ENCODE measurements at regions not wholly inside any gene's neighbourhood (a gene's known extent, or its start where the extent isn't known, plus 50 kb on each side); places are given as distances from the start of the nearest gene placed in this dataset.

DNA sequence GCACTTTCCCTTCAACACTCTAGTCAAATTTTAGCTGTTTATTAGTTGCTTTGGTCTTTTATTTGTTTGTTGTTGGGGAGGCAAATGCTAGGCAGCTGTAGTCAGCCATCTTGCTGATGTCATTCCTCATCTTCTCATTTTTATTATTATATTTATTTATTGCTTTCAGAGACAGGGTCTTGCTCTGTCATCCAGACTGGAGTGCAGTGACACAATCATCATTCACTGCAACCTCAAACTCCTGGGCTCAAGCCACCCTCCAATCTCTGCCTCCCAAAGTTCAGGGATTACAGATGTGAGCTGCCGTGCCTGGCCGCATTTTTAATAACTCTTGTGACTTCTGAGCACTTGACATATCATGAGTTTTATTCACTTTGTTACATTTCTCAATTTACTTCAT, 441.4 kb downstream of the DIPK2A start:
- no peaks in the 10 kb centered on the region for H3K27me3 ChIP-seq (ENCODE audit: insufficient read depth, low read length)
- H2BK120ac ChIP-seq (ENCODE audit: low read depth, low read length, poor library complexity, severe bottlenecking) = no peak overlapping the region
- H3K56ac ChIP-seq (ENCODE audit: insufficient read length, low read depth, low read length) = no peak overlapping the region
- H4K5ac ChIP-seq (ENCODE audit: insufficient read length, low read depth, low read length) = no peak overlapping the region
- WGBS (ENCODE audit: extremely low coverage, insufficient read length, low lambda C conversion rate) = no CpG with 5 or more reads among the region's 2 CpGs
- no peak overlapping the region for H2BK12ac ChIP-seq (ENCODE audit: insufficient read length, low read depth, low read length)
- H2BK15ac ChIP-seq (ENCODE audit: low read depth, low read length) = no peak overlapping the region
- TF ChIP-seq, protein P1, sequence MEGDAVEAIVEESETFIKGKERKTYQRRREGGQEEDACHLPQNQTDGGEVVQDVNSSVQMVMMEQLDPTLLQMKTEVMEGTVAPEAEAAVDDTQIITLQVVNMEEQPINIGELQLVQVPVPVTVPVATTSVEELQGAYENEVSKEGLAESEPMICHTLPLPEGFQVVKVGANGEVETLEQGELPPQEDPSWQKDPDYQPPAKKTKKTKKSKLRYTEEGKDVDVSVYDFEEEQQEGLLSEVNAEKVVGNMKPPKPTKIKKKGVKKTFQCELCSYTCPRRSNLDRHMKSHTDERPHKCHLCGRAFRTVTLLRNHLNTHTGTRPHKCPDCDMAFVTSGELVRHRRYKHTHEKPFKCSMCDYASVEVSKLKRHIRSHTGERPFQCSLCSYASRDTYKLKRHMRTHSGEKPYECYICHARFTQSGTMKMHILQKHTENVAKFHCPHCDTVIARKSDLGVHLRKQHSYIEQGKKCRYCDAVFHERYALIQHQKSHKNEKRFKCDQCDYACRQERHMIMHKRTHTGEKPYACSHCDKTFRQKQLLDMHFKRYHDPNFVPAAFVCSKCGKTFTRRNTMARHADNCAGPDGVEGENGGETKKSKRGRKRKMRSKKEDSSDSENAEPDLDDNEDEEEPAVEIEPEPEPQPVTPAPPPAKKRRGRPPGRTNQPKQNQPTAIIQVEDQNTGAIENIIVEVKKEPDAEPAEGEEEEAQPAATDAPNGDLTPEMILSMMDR (conservative IDR thresholded peaks at IDR 0.05) = no peak
- H3T11ph ChIP-seq (ENCODE audit: low read length) = no peak overlapping the region
- no peak overlapping the region for H3K14ac ChIP-seq (ENCODE audit: insufficient read depth, low read length)
- no peaks in the 10 kb centered on the region for H4K20me1 ChIP-seq (ENCODE audit: control insufficient read depth, insufficient read depth, insufficient read length)
- Mint-ChIP-seq H3K4me1 (no peaks in the 10 kb centered on the region), H3K9me3 (no peaks in the 10 kb centered on the region; a peak in 1 of 5 replicates), H3K36me3 (ENCODE audit: insufficient read depth in 1 of 3, low read depth in 3 of 3) (no peaks in the 10 kb centered on the region), H3K27me3 (ENCODE audit: low read depth) (no peaks in the 10 kb centered on the region), H3K27ac (no peak overlapping the region), H3K4me3 (no peak overlapping the region)
- H3K18ac ChIP-seq (ENCODE audit: insufficient read length, low read depth, low read length) = no peak overlapping the region
- H3K4me2 ChIP-seq (ENCODE audit: insufficient read depth, insufficient read length, low read length) = no peak overlapping the region
- H3K4ac ChIP-seq (ENCODE audit: low read depth, low read length) = no peak overlapping the region
- H2AK5ac ChIP-seq (ENCODE audit: insufficient read length, low read length) = no peak overlapping the region
- H3K79me1 ChIP-seq (ENCODE audit: insufficient read depth, low read depth, low read length, poor library complexity, severe bottlenecking) = no peaks in the 10 kb centered on the region
- no peak overlapping the region for H2BK20ac ChIP-seq (ENCODE audit: low read depth, low read length, poor library complexity, severe bottlenecking)
- no peak overlapping the region for H3K9ac ChIP-seq (ENCODE audit: extremely low read depth, insufficient read length, low read length)
- no peak overlapping the region for H2AFZ ChIP-seq (ENCODE audit: low read length)
- H4K8ac ChIP-seq (replicated peaks; ENCODE audit: insufficient read length, low read depth, low read length) = no peak overlapping the region
- H4K91ac ChIP-seq (ENCODE audit: insufficient read length, low read depth, low read length) = no peak overlapping the region
- no peak overlapping the region for H3K27ac ChIP-seq (ENCODE audit: insufficient read length, low read depth, low read length)
- no peaks in the 10 kb centered on the region for H3K9me3 ChIP-seq (ENCODE audit: control insufficient read depth, low read depth, low read length)
- no peak overlapping the region for H3K23ac ChIP-seq (ENCODE audit: insufficient read length, low read depth, low read length)
- no peak overlapping the region for H2BK5ac ChIP-seq (ENCODE audit: insufficient read length, low read length)
- no peaks in the 10 kb centered on the region for H3K4me1 ChIP-seq (ENCODE audit: insufficient read depth, low read length)
- DNase-seq = no peak
- H3K79me2 ChIP-seq (ENCODE audit: insufficient read depth, low read length) = no peaks in the 10 kb centered on the region
- no peaks in the 10 kb centered on the region for H3K23me2 ChIP-seq (ENCODE audit: insufficient read length, low read depth, low read length, poor library complexity, severe bottlenecking)

Data from H9 (cell line).